ENCODE measurements at regions not wholly inside any gene's neighbourhood (a gene's known extent, or its start where the extent isn't known, plus 50 kb on each side); places are given as distances from the start of the nearest gene placed in this dataset.

GRCh38 chr15:68484220-68484619, 52.3 kb upstream of the ITGA11 start:
- TF ChIP-seq ZNF331 (CRISPR knock-in tag; IDR thresholded peaks at IDR 0.05; ENCODE audit: low read depth) (no peak), EZH2 (IDR thresholded peaks at IDR 0.05; ENCODE audit: low read depth, unreplicated experiment) (no peak), CTCF (conservative IDR thresholded peaks at IDR 0.05; ENCODE audit: low read depth in 2 of 2) (no peak), POLR2AphosphoS5 (IDR thresholded peaks at IDR 0.05; ENCODE audit: low read depth) (no peak), ETS1 (IDR thresholded peaks at IDR 0.05) (no peak), JUNB (IDR thresholded peaks at IDR 0.05; ENCODE audit: unreplicated experiment) (no peak), REST (IDR thresholded peaks at IDR 0.05; ENCODE audit: unreplicated experiment) (no peak), CREB1 (CRISPR knock-in tag; IDR thresholded peaks at IDR 0.05; ENCODE audit: low read depth) (no peak), NANOG (IDR thresholded peaks at IDR 0.05; ENCODE audit: borderline replicate concordance) (no peak), EZH2phosphoT487 (IDR thresholded peaks at IDR 0.05; ENCODE audit: unreplicated experiment) (no peak), STAT1 (IDR thresholded peaks at IDR 0.05; ENCODE audit: unreplicated experiment) (no peak)
